ENCODE measurements at regions not wholly inside any gene's neighbourhood (a gene's known extent, or its start where the extent isn't known, plus 50 kb on each side); places are given as distances from the start of the nearest gene placed in this dataset.

- no peak overlapping the region for H3K4me3 ChIP-seq (ENCODE audit: low read depth, low read length)
- H3K27me3 ChIP-seq, result no peaks in the 10 kb centered on the region
- H3K36me3 ChIP-seq, result no peaks in the 10 kb centered on the region
- TF ChIP-seq, protein P1, sequence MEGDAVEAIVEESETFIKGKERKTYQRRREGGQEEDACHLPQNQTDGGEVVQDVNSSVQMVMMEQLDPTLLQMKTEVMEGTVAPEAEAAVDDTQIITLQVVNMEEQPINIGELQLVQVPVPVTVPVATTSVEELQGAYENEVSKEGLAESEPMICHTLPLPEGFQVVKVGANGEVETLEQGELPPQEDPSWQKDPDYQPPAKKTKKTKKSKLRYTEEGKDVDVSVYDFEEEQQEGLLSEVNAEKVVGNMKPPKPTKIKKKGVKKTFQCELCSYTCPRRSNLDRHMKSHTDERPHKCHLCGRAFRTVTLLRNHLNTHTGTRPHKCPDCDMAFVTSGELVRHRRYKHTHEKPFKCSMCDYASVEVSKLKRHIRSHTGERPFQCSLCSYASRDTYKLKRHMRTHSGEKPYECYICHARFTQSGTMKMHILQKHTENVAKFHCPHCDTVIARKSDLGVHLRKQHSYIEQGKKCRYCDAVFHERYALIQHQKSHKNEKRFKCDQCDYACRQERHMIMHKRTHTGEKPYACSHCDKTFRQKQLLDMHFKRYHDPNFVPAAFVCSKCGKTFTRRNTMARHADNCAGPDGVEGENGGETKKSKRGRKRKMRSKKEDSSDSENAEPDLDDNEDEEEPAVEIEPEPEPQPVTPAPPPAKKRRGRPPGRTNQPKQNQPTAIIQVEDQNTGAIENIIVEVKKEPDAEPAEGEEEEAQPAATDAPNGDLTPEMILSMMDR (IDR thresholded peaks at IDR 0.05; ENCODE audit: low read depth, low read length), result no peak
- peaks cover 19% of the 10 kb centered on the region for H3K4me1 ChIP-seq
- DNase-seq, result no peak
- H3K9me3 ChIP-seq, result no peaks in the 10 kb centered on the region
Observed at GRCh38 chr6:163774485-163774884, 360.0 kb downstream of the QKI start.

GRCh38 chr6:163773646-163774045, 359.1 kb downstream of the QKI start:
- H3K36me3 ChIP-seq, result no peaks in the 10 kb centered on the region
- TF ChIP-seq, protein P1 (IDR thresholded peaks at IDR 0.05; ENCODE audit: low read depth, low read length), result no peak
- peaks cover 19% of the 10 kb centered on the region for H3K4me1 ChIP-seq
- DNase-seq, result no peak
- no peaks in the 10 kb centered on the region for H3K9me3 ChIP-seq
- H3K4me3 ChIP-seq (ENCODE audit: low read depth, low read length), result no peak overlapping the region
- no peaks in the 10 kb centered on the region for H3K27me3 ChIP-seq

GRCh38 chr6:163772701-163773100, 358.2 kb downstream of the QKI start:
- Histone ChIP-seq H3K4me1 (peaks cover 16% of the 10 kb centered on the region), H3K27me3 (no peaks in the 10 kb centered on the region), H3K9me3 (no peaks in the 10 kb centered on the region), H3K4me3 (ENCODE audit: low read depth, low read length) (no peak overlapping the region), H3K36me3 (no peaks in the 10 kb centered on the region)
- no peak for DNase-seq
- TF ChIP-seq, protein P1 (IDR thresholded peaks at IDR 0.05; ENCODE audit: low read depth, low read length), result no peak

GRCh38 chr6:163771180-163771579, 356.7 kb downstream of the QKI start:
- TF ChIP-seq, protein P1 (IDR thresholded peaks at IDR 0.05; ENCODE audit: low read depth, low read length), result no peak
- Histone ChIP-seq H3K4me3 (ENCODE audit: low read depth, low read length) (no peak overlapping the region), H3K27me3 (no peaks in the 10 kb centered on the region), H3K9me3 (no peaks in the 10 kb centered on the region), H3K36me3 (no peaks in the 10 kb centered on the region), H3K4me1 (peaks cover under 1% of the 10 kb centered on the region; the same call in 1 of the 2 replicates)
- DNase-seq, result no peak

DNA sequence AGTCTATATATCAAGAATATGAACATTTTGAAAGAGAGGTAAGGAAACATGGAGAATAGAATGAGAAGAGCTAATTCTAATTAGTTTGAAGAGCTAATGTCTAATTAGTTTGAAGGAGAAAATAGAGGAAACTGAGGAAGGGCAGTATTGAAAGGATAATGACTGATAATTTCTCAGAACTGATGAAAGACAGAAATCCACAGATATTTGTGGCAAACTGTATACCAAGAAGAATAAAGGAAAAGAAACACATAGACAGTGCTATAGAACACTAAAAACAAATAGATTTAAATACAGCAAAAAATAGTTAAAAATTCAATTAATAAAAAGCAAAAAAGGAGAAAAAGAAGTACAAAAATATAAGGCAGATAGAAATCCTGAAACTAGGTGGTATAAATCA, 354.4 kb downstream of the QKI start:
- TF ChIP-seq, protein P1 (IDR thresholded peaks at IDR 0.05; ENCODE audit: low read depth, low read length), result no peak
- no peaks in the 10 kb centered on the region for H3K4me1 ChIP-seq
- no peaks in the 10 kb centered on the region for H3K36me3 ChIP-seq
- no peaks in the 10 kb centered on the region for H3K27me3 ChIP-seq
- no peaks in the 10 kb centered on the region for H3K9me3 ChIP-seq
- H3K4me3 ChIP-seq (ENCODE audit: low read depth, low read length), result no peak overlapping the region
- no peak for DNase-seq

GRCh38 chr6:163766936-163767335, 352.4 kb downstream of the QKI start:
- TF ChIP-seq, protein P1 (IDR thresholded peaks at IDR 0.05; ENCODE audit: low read depth, low read length), result no peak
- DNase-seq, result no peak

More at GRCh38 chr6:163766936-163767335, 352.4 kb downstream of the QKI start:
- H3K36me3 ChIP-seq, result no peaks in the 10 kb centered on the region
- no peaks in the 10 kb centered on the region for H3K4me1 ChIP-seq
- H3K4me3 ChIP-seq (ENCODE audit: low read depth, low read length), result no peak overlapping the region
- no peaks in the 10 kb centered on the region for H3K9me3 ChIP-seq
- H3K27me3 ChIP-seq, result no peaks in the 10 kb centered on the region
